Hematopoietic multipotent progenitor cell treated with erythropoietin and hydrocortisone succinate and interleukin-3 and kit ligand, for 8 days (in vitro differentiated cells): ENCODE measurements at regions not wholly inside any gene's neighbourhood (a gene's known extent, or its start where the extent isn't known, plus 50 kb on each side); places are given as distances from the start of the nearest gene placed in this dataset.
"Not testable (repeated sequence)": the region's sequence is repeated elsewhere in the genome, so short reads cannot be mapped to it uniquely, and the experiment has no call there.

Experiments
- DNase-seq: peaks from one replicate; pipeline ENCODE4 v3.0.0-alpha.2; 2015

GRCh38 chr11:116326146-116326545 is 446.6 kb downstream of the BUD13 start:
- DNase-seq, result no peak

GRCh38 chr11:116325247-116325646 is 447.5 kb downstream of the BUD13 start:
- no peak for DNase-seq

- not testable (repeated sequence) for DNase-seq
Observed at GRCh38 chr11:116324077-116324476, 448.7 kb downstream of the BUD13 start.

- no peak for DNase-seq
Observed at GRCh38 chr11:116317212-116317611, 455.6 kb downstream of the BUD13 start.

GRCh38 chr11:116314006-116314405 is 458.8 kb downstream of the BUD13 start:
- no peak for DNase-seq

GRCh38 chr11:116312570-116313391 is 460.0 kb downstream of the BUD13 start:
- DNase-seq, result peak; percentile 50

- no peak for DNase-seq
Observed at GRCh38 chr11:116311206-116311605, 461.6 kb downstream of the BUD13 start.

GRCh38 chr11:116310698-116311097 is 462.1 kb downstream of the BUD13 start:
- DNase-seq, result no peak

- no peak for DNase-seq
Observed at GRCh38 chr11:116310226-116310625, 462.6 kb downstream of the BUD13 start.

- DNase-seq, result no peak
Observed at GRCh38 chr11:116309446-116309845, 463.3 kb downstream of the BUD13 start.

GRCh38 chr11:116302756-116303155 is 470.0 kb downstream of the BUD13 start:
- DNase-seq, result no peak

- DNase-seq, result no peak
Observed at GRCh38 chr11:116301141-116301540, 471.6 kb downstream of the BUD13 start.

GRCh38 chr11:116300232-116300631 is 472.6 kb downstream of the BUD13 start:
- DNase-seq, result no peak

GRCh38 chr11:116294630-116295029 is 478.2 kb downstream of the BUD13 start:
- no peak for DNase-seq

- DNase-seq, result no peak
Observed at GRCh38 chr11:116287866-116288265, 484.9 kb downstream of the BUD13 start.

GRCh38 chr11:116285026-116285425 is 487.8 kb downstream of the BUD13 start:
- DNase-seq, result no peak

- DNase-seq, result no peak
Observed at GRCh38 chr11:116283300-116283699, 489.5 kb downstream of the BUD13 start.

- DNase-seq, result no peak
Observed at GRCh38 chr11:116282481-116282880, 490.3 kb downstream of the BUD13 start.

GRCh38 chr11:116281173-116282160 is 491.3 kb downstream of the BUD13 start:
- no peak for DNase-seq

GRCh38 chr11:116279511-116279910 is 493.3 kb downstream of the BUD13 start:
- no peak for DNase-seq

GRCh38 chr11:116278076-116278475 is 494.7 kb downstream of the BUD13 start:
- no peak for DNase-seq

- peak; percentile 78 for DNase-seq
Observed at GRCh38 chr11:116276051-116277044, 496.4 kb downstream of the BUD13 start.
